H9 (cell line): ENCODE measurements at regions not wholly inside any gene's neighbourhood (a gene's known extent, or its start where the extent isn't known, plus 50 kb on each side); places are given as distances from the start of the nearest gene placed in this dataset.

ENCODE experiments used
- DNase-seq: peaks from one replicate; pipeline ENCODE4 v3.0.0-alpha.2; 2017
- H2AFZ ChIP-seq: one replicate; pipeline ENCODE4 v1.6.1; 2013; ENCODE audit warnings: mild to moderate bottlenecking, low read length, control low read depth, moderate library complexity
- H2AK5ac ChIP-seq: 2 replicates; pipeline ENCODE4 v1.6.1; 2013; ENCODE audit warnings: low read length, control low read depth, mixed read lengths; ENCODE audit not compliant: insufficient read length
- H2BK120ac ChIP-seq: one replicate; pipeline ENCODE4 v1.6.1; 2013; ENCODE audit warnings: low read depth, mild to moderate bottlenecking, low read length, control low read depth, inconsistent platforms; ENCODE audit not compliant: poor library complexity, severe bottlenecking
- H2BK12ac ChIP-seq: 2 replicates; pipeline ENCODE4 v1.6.1; 2013; ENCODE audit warnings: low read length, control low read depth, mixed read lengths, low read depth; ENCODE audit not compliant: insufficient read length
- H2BK15ac ChIP-seq: 2 replicates; pipeline ENCODE4 v1.6.1; 2013; ENCODE audit warnings: low read depth, low read length, control low read depth
- H2BK20ac ChIP-seq: one replicate; pipeline ENCODE4 v1.6.1; 2013; ENCODE audit warnings: low read depth, mild to moderate bottlenecking, low read length, control low read depth, inconsistent platforms; ENCODE audit not compliant: poor library complexity, severe bottlenecking
- H2BK5ac ChIP-seq: 2 replicates; pipeline ENCODE4 v1.6.1; 2013; ENCODE audit warnings: low read length, control low read depth, mixed read lengths; ENCODE audit not compliant: insufficient read length
- H3K14ac ChIP-seq: 2 replicates; pipeline ENCODE4 v1.6.1; 2013; ENCODE audit warnings: low read length, control low read depth; ENCODE audit not compliant: insufficient read depth
- H3K18ac ChIP-seq: 2 replicates; pipeline ENCODE4 v1.6.1; 2013; ENCODE audit warnings: low read depth, mild to moderate bottlenecking, mixed read lengths, low read length, control low read depth; ENCODE audit not compliant: insufficient read length
- H3K23ac ChIP-seq: 2 replicates; pipeline ENCODE4 v1.6.1; 2013; ENCODE audit warnings: low read length, control low read depth, mixed read lengths, low read depth; ENCODE audit not compliant: insufficient read length
- H3K23me2 ChIP-seq: 2 replicates; pipeline ENCODE4 v1.6.1; 2013; ENCODE audit warnings: low read depth, mild to moderate bottlenecking, mixed read lengths, low read length, control low read depth; ENCODE audit not compliant: insufficient read length, poor library complexity, severe bottlenecking
- H3K27ac ChIP-seq: 2 replicates; pipeline ENCODE4 v1.5.1; 2013; ENCODE audit warnings: low read length, control low read depth, mixed read lengths, low read depth; ENCODE audit not compliant: insufficient read length
- H3K27me3 ChIP-seq: 2 replicates; pipeline ENCODE4 v1.6.1; 2013; ENCODE audit warnings: low read length, control low read depth, inconsistent platforms; ENCODE audit not compliant: insufficient read depth
- H3K4ac ChIP-seq: 2 replicates; pipeline ENCODE4 v1.6.1; 2013; ENCODE audit warnings: low read depth, mild to moderate bottlenecking, control low read depth, inconsistent platforms, low read length, moderate library complexity
- H3K4me1 ChIP-seq: 2 replicates; pipeline ENCODE4 v1.6.1; 2013; ENCODE audit warnings: low read length, control low read depth, inconsistent platforms; ENCODE audit not compliant: insufficient read depth
- H3K4me2 ChIP-seq: 2 replicates; pipeline ENCODE4 v1.6.1; 2013; ENCODE audit warnings: low read length, control low read depth, mixed read lengths; ENCODE audit not compliant: insufficient read length, insufficient read depth
- H3K56ac ChIP-seq: 2 replicates; pipeline ENCODE4 v1.6.1; 2013; ENCODE audit warnings: low read depth, mild to moderate bottlenecking, mixed read lengths, low read length, control low read depth; ENCODE audit not compliant: insufficient read length
- H3K79me1 ChIP-seq: 2 replicates; pipeline ENCODE4 v1.6.1; 2013; ENCODE audit warnings: low read depth, mild to moderate bottlenecking, moderate library complexity, low read length, control low read depth, inconsistent platforms; ENCODE audit not compliant: insufficient read depth, poor library complexity, severe bottlenecking
- H3K79me2 ChIP-seq: 2 replicates; pipeline ENCODE4 v1.6.1; 2013; ENCODE audit warnings: low read length, control low read depth, inconsistent platforms; ENCODE audit not compliant: insufficient read depth
- H3K9ac ChIP-seq: 2 replicates; pipeline ENCODE4 v1.6.1; 2013; ENCODE audit warnings: low read length, control low read depth, mixed read lengths; ENCODE audit not compliant: insufficient read length; ENCODE audit errors: extremely low read depth
- H3K9me3 ChIP-seq: one replicate; pipeline ENCODE4 v1.6.1; 2013; ENCODE audit warnings: low read depth, low read length, inconsistent platforms; ENCODE audit not compliant: control insufficient read depth
- H3T11ph ChIP-seq: one replicate; pipeline ENCODE4 v1.6.1; 2013; ENCODE audit warnings: mild to moderate bottlenecking, low read length, control low read depth, inconsistent platforms
- H4K20me1 ChIP-seq: one replicate; pipeline ENCODE4 v1.6.1; 2013; ENCODE audit not compliant: control insufficient read depth, insufficient read length, insufficient read depth
- H4K5ac ChIP-seq: 2 replicates; pipeline ENCODE4 v1.6.1; 2013; ENCODE audit warnings: low read depth, mild to moderate bottlenecking, mixed read lengths, low read length, control low read depth; ENCODE audit not compliant: insufficient read length
- H4K8ac ChIP-seq: replicated peaks from 2 replicates; pipeline ENCODE4 v1.6.1; 2013; ENCODE audit warnings: low read length, control low read depth, mixed read lengths, low read depth; ENCODE audit not compliant: insufficient read length
- H4K91ac ChIP-seq: 2 replicates; pipeline ENCODE4 v1.6.1; 2013; ENCODE audit warnings: low read depth, mild to moderate bottlenecking, moderate library complexity, mixed read lengths, low read length, control low read depth; ENCODE audit not compliant: insufficient read length
- H3K27ac Mint-ChIP-seq, 3 experiments: 2 replicates in 2 of 3; 3 replicates in 1 of 3; pipeline ENCODE4 v1.8.0; 2020 to 2021; ENCODE audit warnings: mixed read lengths in 3 of 3, mild to moderate bottlenecking in 1 of 3, moderate library complexity in 1 of 3
- H3K27me3 Mint-ChIP-seq: 2 replicates; pipeline ENCODE4 v1.8.0; 2021; ENCODE audit warnings: low read depth, mild to moderate bottlenecking, moderate library complexity, mixed read lengths
- H3K36me3 Mint-ChIP-seq, 3 experiments: 2 replicates in 2 of 3; 3 replicates in 1 of 3; pipeline ENCODE4 v1.8.0; 2020 to 2021; ENCODE audit warnings: low read depth in 3 of 3, mixed read lengths in 3 of 3; ENCODE audit not compliant: insufficient read depth in 1 of 3
- H3K4me1 Mint-ChIP-seq, 2 experiments: 2 replicates each; pipeline ENCODE4 v1.8.0; 2020; ENCODE audit warnings: mixed read lengths in 2 of 2
- H3K4me3 Mint-ChIP-seq, 2 experiments: 2 replicates in 1 of 2; 3 replicates in 1 of 2; pipeline ENCODE4 v1.8.0; 2020 to 2021; ENCODE audit warnings: mild to moderate bottlenecking in 2 of 2, mixed read lengths in 2 of 2, moderate library complexity in 1 of 2
- H3K9me3 Mint-ChIP-seq, 2 experiments: 2 replicates in 1 of 2; 3 replicates in 1 of 2; pipeline ENCODE4 v1.8.0; 2020; ENCODE audit warnings: mild to moderate bottlenecking in 2 of 2, mixed read lengths in 2 of 2, moderate library complexity in 1 of 2
- WGBS: extraction: QIAGEN DNeasy Blood & Tissue Kit; methylation state at CpG from one replicate; pipeline ENCODE4 v1.1.7; 2013; ENCODE audit warnings: missing lambda C conversion rate, low lambda C conversion rate, mixed read lengths; ENCODE audit not compliant: insufficient read length; ENCODE audit errors: extremely low coverage; 5-methylcytosine and 5-hydroxymethylcytosine counted together
- TF ChIP-seq, protein P1 (sequence below): fragments of 200-600 bp; sonication (generic); conservative IDR thresholded peaks from 3 replicates; pipeline ENCODE4 v1.8.0; 2021; ENCODE audit warnings: antibody characterized with exemption, mild to moderate bottlenecking

GRCh38 chr6:139857143-139857542, 482.7 kb upstream of the CITED2 start:
- Histone ChIP-seq H3K14ac (no peak overlapping the region), H3K79me1 (no peaks in the 10 kb centered on the region), H3K4me1 (no peaks in the 10 kb centered on the region), H3K27me3 (no peaks in the 10 kb centered on the region), H4K91ac (no peak overlapping the region), H3K79me2 (no peaks in the 10 kb centered on the region), H2BK5ac (no peak overlapping the region), H2BK15ac (no peak overlapping the region), H4K8ac (no peak overlapping the region), H3T11ph (no peak overlapping the region), H4K20me1 (no peaks in the 10 kb centered on the region), H3K9ac (no peak overlapping the region), H3K18ac (no peak overlapping the region), H4K5ac (no peak overlapping the region), H2AK5ac (no peak overlapping the region), H2BK120ac (no peak overlapping the region), H3K23ac (no peak overlapping the region), H3K56ac (no peak overlapping the region), H3K23me2 (no peaks in the 10 kb centered on the region), H2BK12ac (no peak overlapping the region), H3K4ac (no peak overlapping the region), H2AFZ (no peak overlapping the region), H3K27ac (no peak overlapping the region), H2BK20ac (no peak overlapping the region), H3K9me3 (no peaks in the 10 kb centered on the region), H3K4me2 (no peak overlapping the region)
- Mint-ChIP-seq H3K27ac (no peak overlapping the region), H3K4me3 (no peak overlapping the region), H3K27me3 (no peaks in the 10 kb centered on the region), H3K36me3 (no peaks in the 10 kb centered on the region), H3K4me1 (peaks cover 14% of the 10 kb centered on the region in 2 experiments), H3K9me3 (no peaks in the 10 kb centered on the region)
- DNase-seq: no peak
- TF ChIP-seq, protein P1, sequence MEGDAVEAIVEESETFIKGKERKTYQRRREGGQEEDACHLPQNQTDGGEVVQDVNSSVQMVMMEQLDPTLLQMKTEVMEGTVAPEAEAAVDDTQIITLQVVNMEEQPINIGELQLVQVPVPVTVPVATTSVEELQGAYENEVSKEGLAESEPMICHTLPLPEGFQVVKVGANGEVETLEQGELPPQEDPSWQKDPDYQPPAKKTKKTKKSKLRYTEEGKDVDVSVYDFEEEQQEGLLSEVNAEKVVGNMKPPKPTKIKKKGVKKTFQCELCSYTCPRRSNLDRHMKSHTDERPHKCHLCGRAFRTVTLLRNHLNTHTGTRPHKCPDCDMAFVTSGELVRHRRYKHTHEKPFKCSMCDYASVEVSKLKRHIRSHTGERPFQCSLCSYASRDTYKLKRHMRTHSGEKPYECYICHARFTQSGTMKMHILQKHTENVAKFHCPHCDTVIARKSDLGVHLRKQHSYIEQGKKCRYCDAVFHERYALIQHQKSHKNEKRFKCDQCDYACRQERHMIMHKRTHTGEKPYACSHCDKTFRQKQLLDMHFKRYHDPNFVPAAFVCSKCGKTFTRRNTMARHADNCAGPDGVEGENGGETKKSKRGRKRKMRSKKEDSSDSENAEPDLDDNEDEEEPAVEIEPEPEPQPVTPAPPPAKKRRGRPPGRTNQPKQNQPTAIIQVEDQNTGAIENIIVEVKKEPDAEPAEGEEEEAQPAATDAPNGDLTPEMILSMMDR: no peak
- no CpG with 5 or more reads among the region's 2 CpGs for WGBS
